AG09309 (cell line): ENCODE measurements at regions not wholly inside any gene's neighbourhood (a gene's known extent, or its start where the extent isn't known, plus 50 kb on each side); places are given as distances from the start of the nearest gene placed in this dataset.

Source experiments
- DNase-seq: peaks from one replicate; pipeline ENCODE4 v3.0.0-alpha.2; 2010; ENCODE audit warnings: low read depth
- H3K4me3 ChIP-seq: 2 replicates; pipeline ENCODE4 v1.5.1; 2011; ENCODE audit warnings: mild to moderate bottlenecking, low read depth, low read length, moderate library complexity; ENCODE audit not compliant: control insufficient read depth
- TF ChIP-seq, protein P1 (sequence below): IDR thresholded peaks from 2 replicates; pipeline ENCODE4 v1.5.1; 2011; ENCODE audit warnings: mild to moderate bottlenecking, low read depth, low read length, inconsistent platforms; ENCODE audit not compliant: insufficient read depth, control insufficient read depth; ENCODE audit errors: missing control alignments

DNA sequence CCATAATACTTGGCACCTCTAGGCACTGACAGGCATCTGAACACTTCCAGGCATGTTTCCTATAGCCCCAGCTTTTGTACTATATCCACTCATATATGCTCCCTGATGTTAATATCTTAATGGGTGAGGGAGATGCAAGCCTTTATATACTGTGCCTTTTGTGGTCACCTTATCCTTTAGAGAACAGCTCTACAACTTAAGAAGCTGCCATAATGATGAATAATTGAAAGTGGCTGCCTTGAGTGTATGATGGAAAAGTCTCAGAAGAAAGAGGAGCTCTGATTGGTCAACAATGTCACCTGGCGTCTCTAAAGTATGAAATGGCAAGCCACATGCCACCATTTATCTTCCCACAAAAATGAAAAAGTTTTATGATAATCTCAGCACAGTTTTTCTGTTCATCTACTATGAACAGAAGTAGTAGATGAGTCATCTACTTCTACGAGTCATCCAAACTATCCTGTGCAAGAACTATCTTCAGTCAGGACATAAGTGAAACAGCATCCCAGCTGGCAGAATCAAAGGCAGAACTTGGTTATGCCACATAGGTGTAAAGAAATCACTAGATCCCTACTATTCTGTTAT is 997.9 kb upstream of the CELF4 start:
- no peak overlapping the region for H3K4me3 ChIP-seq
- TF ChIP-seq, protein P1, sequence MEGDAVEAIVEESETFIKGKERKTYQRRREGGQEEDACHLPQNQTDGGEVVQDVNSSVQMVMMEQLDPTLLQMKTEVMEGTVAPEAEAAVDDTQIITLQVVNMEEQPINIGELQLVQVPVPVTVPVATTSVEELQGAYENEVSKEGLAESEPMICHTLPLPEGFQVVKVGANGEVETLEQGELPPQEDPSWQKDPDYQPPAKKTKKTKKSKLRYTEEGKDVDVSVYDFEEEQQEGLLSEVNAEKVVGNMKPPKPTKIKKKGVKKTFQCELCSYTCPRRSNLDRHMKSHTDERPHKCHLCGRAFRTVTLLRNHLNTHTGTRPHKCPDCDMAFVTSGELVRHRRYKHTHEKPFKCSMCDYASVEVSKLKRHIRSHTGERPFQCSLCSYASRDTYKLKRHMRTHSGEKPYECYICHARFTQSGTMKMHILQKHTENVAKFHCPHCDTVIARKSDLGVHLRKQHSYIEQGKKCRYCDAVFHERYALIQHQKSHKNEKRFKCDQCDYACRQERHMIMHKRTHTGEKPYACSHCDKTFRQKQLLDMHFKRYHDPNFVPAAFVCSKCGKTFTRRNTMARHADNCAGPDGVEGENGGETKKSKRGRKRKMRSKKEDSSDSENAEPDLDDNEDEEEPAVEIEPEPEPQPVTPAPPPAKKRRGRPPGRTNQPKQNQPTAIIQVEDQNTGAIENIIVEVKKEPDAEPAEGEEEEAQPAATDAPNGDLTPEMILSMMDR, result no peak
- DNase-seq, result no peak

DNA sequence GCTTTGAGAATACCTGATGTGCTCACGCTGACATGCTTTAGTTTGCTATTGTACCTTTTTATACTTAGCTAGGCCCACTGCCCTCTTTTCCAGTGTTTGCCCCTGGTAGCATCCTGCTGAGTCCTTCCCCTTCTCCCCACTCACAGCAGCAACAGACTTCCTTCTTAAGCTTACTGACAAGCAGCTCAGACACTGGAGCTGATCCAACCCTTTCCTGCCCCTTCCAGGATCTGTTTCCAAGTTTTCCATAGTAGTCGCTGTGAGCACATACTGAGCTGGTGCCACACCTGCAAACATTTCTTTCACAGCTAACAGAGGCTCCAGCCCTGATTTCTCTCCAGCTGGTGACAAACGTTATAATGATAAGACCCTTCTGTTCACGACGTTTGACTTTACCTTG is 991.4 kb upstream of the CELF4 start:
- no peak for DNase-seq
- TF ChIP-seq, protein P1, result no peak

DNA sequence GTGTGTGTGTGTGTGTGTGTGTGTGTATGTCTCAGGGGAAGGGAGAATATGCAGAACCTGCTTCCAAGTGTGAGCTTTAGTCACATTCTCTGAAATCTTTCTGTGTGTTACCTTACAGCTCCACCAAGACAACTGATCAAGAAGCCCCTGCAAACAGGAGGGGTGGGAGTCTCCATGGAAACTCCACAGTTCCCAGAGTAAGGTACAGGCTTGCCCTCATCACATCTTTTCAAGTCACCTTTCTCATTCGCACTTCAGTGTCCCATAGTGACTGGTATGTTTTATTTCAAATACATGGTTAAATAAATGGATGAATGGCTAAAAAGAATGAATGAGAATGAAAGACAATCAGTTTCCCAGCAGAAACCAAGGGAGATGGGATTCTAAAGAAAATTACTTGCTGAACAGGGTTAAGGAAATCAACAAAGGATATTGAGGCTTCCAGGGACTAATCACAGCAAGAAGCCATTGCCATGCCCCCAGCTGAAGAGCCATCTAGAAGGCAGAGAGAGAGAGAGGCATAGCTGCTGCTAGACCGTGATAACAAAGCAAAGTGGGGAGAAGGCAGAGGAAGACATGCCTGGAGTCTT is 987.2 kb upstream of the CELF4 start:
- TF ChIP-seq, protein P1, result no peak
- DNase-seq, result no peak
- no peak overlapping the region for H3K4me3 ChIP-seq

More for the DNA sequence above, 991.4 kb upstream of the CELF4 start:
- H3K4me3 ChIP-seq, result no peak overlapping the region

DNA sequence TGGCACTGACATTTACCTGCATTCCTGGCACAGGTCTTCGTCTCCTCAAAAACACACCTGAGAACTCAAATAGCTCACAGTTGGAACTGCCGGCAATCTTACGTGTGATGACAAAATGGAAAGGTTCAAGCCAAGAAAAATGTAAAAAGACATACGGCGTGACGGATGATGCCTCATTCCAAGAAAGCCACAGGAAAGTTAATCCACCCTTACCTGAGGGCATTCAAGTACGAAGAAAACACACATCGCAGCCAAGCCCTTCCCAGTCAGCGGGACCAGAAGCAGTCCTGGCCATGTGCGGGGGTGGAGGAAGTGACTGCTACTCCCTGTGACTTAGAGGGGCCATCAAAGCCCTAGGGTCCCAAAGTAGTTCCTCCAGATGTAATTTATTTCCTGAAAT is 986.3 kb upstream of the CELF4 start:
- DNase-seq, result no peak
- H3K4me3 ChIP-seq, result no peak overlapping the region

DNA sequence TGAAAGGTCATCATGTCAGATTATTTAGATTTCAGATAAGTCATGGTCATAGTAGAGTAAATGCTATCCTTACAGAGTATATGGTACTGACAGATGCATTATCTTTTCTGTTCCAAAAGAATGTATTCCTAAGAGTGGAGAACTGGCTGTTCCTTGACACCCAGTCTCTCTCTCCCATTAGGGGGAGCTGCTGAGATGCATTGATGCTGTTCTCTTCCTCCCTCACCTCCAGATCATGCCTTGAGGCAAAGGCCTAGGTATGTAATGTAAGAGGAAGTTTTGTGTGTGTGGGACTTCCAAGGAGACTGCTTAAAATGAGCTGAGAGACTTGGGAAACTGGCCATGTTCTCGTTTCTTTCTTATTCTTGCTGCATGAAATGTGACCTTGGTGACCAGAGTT is 979.5 kb upstream of the CELF4 start:
- H3K4me3 ChIP-seq, result no peak overlapping the region
- no peak for DNase-seq
- TF ChIP-seq, protein P1, result no peak

More for the DNA sequence above, 986.3 kb upstream of the CELF4 start:
- TF ChIP-seq, protein P1, result no peak

DNA sequence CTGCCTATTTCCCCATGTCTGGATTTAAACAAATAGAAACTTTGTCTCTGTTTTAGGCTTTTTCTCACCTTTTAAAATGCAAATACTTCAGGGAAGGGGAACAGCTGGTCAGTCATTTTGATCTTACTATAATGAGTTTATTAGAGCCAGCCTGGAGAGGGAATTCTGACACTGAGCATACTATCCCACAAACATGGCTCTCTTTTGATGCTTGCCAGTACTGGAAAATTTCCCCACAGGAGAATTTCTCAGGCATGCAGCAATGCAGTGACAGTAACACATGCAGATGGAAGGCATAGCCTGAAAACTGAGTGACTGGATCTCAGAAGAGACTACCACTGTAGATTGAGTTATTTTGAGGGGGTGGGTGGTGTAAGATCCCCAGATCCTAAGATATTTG is 974.3 kb upstream of the CELF4 start:
- TF ChIP-seq, protein P1, result no peak
- no peak for DNase-seq
- H3K4me3 ChIP-seq, result no peak overlapping the region

DNA sequence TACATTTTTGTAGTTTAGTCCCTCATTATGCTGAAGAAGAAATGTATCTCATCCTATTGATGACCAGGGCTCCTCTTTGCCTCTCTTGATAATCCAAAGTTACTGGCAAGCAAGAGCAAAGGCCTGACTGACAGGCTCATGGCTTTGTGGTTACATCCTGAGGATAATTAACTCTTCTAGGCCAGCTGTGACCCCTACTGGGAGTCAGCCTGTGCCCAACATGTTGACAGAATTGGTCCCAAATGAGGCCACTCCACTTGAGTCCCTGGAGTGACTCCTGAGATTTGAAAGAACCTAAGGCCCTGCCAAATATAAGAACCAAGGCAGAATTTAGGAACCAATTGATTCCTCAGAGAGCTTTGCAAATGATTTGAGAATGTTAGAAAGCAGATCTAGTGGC is 973.8 kb upstream of the CELF4 start:
- TF ChIP-seq, protein P1, result no peak
- no peak for DNase-seq
- no peak overlapping the region for H3K4me3 ChIP-seq
